Epidermal melanocyte (primary cell): ENCODE measurements at regions not wholly inside any gene's neighbourhood (a gene's known extent, or its start where the extent isn't known, plus 50 kb on each side); places are given as distances from the start of the nearest gene placed in this dataset.
"Not testable (repeated sequence)": the region's sequence is repeated elsewhere in the genome, so short reads cannot be mapped to it uniquely, and the experiment has no call there.

ENCODE experiments used
- DNase-seq: peaks from one replicate; pipeline ENCODE4 v3.0.0; 2011; ENCODE audit warnings: low spot score; ENCODE audit not compliant: insufficient read length

DNA sequence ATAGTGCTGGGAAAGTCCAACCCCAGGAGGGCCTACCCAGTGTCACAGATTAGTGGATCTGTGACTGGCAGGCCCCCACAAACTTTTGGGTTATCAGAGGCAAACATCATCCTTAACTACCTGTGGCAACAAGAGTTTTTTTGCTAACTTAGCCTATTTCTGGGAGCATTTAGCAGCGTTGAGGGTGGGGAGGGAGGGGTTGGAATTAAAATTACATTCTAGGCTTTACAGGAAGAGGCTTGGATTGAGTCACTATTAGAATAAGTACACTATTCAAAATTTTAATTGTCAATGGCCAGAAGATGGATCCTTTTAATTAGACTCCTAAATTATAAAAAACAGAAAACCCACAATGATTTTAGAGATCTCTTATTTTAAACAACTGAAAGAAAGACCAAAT is 267.9 kb upstream of the NPSR1 start:
- DNase-seq = no peak

DNA sequence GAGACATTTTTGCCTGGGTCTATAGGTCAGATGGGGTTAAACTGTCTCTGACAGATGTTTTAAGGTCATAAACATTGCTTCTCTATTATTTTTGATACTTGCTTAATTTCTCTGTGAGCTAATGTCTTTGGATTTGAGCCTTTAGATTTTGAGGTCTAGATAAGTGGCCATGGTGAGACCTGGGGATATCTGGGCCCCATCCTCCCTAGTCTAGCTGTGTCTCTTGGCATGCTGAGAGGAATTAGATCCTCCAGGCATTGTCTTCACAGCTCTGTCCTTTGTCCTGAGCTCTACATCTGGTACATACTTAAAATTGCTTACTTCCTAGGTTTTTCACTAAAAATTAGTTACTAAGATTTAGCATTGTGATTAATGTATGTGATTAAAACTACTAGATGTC is 265.0 kb upstream of the NPSR1 start:
- no peak for DNase-seq

GRCh38 chr7:34396437-34397064 is 261.5 kb upstream of the NPSR1 start:
- no peak for DNase-seq

DNA sequence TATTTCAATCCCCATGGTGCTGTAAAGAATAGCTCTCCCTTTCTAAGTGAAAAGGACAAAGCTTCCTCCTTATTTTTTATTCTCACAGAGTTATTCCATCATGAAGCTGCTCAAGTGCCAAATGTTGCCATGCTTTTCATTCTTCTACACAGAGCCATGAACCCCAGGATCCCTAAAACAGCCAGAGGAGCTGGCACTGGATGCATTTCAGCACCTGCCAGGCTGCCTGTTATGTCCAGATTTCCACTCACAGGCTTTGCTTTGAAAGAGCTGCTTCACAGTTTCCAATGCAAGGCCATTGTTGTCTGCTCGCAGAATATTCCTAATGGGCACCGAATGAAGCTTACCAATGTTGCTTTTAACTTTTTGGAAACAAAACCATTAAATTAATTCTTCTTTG is 256.2 kb upstream of the NPSR1 start:
- no peak for DNase-seq

DNA sequence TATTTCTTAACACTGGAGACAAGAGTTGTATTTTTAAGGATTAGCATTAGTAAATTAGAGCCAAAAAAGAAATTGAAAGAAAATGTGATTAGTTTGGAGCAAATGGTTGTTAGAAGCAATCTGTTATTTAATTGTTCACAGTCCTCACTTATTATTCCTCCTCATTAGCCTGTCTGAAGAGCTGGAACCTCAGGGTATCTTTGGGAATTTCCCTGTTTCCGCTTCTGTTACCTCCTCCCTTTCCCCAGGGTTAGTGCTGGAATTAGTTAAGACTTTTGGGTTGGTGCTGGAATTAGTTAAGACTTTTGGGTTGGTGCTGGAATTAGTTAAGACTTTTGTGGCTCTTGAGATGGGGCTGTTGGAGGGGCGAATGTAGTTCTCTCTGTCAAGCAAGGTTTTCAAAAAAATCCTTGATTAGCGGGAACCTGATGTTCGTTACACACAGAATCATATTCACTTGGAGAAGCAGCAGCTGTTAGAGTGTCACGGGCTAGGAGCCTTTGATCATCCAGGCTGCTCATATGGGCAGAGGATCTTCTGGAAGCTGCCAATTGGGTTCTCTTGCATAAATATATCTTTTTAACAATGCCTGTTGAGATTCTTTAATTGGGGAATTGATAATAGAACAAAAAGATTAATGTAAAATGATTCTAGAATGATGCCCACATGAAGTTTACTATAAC is 251.0 kb upstream of the NPSR1 start:
- no peak for DNase-seq

DNA sequence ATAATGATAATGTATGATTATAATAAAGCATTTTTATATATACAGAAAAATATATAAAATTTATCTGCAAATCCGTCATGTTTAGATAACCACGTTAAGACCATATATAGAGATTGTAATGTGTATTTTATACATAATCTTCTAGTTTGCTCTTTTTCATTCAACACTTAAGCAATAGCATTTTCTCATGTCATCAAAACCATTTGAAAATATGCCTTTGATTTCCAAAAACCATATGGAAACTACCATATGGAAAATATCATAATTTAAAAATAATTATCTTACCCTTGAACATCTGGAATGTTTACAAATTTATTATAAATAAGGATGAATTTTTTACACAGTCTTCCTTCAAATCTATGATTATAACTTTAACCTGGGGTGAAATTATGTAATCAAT is 250.4 kb upstream of the NPSR1 start:
- DNase-seq = no peak

- no peak for DNase-seq
Observed at GRCh38 chr7:34417781-34418180, 240.2 kb upstream of the NPSR1 start.

- no peak for DNase-seq
Observed at GRCh38 chr7:34421526-34421925, 236.5 kb upstream of the NPSR1 start.

- no peak for DNase-seq
Observed at GRCh38 chr7:34425194-34425593, 232.8 kb upstream of the NPSR1 start.

DNA sequence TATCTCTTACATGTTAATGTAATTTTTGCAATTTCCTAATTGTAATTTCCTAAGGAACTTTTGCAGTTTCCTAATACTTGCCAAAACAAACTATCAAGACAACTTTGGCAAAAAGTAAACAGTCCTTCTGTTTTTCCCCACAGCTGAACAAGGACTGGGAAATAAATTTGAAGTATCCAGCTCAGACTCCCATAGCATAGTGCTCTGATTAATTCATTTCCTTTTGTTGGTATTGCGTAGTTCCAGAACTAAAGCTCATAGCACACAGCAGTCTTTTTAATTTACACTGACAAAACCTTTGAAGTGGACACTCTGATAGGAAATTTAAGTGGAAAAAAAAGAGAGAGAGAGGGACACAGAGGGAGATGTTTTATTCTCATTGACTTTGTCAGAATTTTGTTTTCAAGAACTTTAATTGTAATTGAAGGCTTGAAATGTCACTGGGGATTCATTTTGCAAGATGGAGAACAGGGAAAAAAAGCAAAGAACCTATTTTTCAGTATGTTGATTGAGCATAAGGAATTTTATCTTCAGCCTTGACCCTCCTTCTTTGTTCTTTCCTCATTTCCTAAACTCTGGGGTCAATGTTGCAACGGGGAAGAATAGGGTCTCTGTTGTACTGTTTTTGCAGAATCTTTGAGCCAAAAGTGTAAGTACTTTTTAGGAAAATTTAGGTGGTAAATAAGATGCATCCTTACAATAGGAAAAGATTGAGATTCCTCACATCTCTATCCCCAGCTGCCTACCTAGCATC is 232.2 kb upstream of the NPSR1 start:
- no peak for DNase-seq

DNA sequence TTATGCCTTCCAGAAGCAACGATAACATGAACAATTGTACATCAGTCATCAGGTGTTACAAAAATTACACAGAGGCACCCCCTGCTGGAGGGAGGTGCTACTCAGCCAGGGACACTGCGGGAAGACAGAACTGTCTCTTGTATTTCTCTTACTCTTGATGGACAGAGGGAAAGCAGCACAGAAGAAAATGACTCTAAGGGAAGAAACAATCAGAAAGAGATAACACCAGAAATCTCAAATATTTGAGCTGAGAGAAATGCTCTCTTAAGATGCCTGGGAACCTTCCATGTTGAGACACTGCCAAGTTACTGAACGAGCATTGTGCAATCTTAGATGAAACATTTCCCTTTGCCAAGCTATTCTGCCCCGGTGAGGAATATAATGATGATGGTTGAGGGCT is 227.6 kb upstream of the NPSR1 start:
- DNase-seq = peak; percentile 18

- DNase-seq = no peak
Observed at GRCh38 chr7:34438436-34438835, 219.6 kb upstream of the NPSR1 start.

- no peak for DNase-seq
Observed at GRCh38 chr7:34445653-34446052, 212.4 kb upstream of the NPSR1 start.

DNA sequence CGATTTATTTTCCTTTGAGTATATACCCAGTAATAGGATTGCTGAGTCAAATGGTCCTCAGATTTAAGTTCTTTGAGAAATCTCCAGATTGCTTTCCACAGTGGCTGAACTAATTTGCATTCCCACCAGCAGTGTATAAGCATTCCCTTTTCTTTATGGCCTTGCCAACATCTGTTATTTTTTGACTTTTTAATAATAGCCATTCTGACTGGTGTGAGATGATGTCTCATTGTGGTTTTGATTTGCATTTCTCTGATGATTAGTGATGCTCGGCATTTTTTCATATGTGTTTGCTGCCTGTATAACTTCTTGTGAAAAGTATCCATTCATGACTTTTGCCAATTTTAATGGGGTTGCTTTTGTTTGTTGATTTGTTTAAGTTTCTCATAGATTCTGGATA is 209.5 kb upstream of the NPSR1 start:
- DNase-seq = not testable (repeated sequence)

DNA sequence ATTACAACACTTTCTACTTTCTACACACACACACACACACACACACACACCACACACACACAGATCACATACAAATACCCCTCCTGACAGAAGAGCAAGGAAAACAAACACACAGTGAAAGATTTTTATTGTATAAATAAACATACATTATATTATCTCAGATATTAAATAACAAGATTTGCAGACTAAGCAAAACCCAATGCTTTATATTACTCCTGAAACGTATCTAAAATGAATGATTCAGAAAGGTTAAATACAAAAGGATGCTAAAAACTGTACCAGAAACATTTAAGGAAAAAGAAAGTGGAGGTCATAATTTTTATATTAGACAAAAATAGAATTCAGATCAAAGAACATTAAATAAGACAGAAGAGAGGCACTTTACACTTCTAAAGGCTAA is 208.3 kb upstream of the NPSR1 start:
- no peak for DNase-seq

- DNase-seq = no peak
Observed at GRCh38 chr7:34451183-34451582, 206.8 kb upstream of the NPSR1 start.

DNA sequence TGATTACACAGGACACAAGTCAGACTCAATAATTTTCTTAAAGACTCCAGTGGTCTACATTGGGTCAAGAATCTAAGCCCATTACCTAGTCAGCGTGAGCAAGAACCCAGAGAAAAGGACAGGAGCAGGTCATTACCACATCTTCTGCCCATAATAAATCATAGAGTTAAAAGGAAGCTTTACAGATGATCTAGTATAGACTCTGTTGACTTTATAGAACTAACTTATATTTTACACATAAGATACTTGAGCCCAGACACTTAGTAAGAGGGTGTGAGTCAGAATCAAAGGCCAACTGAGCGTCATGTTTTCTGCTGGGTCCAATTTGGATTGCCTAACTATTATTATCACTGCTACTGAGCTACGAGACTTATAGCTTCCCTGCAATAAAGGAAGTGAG is 206.1 kb upstream of the NPSR1 start:
- DNase-seq = no peak

DNA sequence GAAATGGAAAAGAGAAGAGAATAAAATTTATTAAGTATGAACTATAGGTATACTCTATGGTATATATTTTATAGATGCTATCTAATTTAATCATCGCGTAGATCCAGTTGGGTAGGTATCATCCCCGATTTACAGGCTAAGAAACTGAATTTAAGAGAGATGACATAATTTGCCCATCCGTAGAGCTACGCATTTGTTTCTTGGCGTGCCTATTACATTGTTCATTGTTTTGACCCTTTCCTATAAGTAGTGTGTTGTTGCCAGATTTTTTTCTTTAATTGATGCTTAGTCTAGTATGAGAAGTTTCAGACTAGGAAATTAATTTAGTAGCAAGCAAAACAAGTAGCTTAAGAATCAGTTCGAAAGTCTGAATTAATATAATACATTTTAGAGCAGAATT is 205.7 kb upstream of the NPSR1 start:
- DNase-seq = no peak

DNA sequence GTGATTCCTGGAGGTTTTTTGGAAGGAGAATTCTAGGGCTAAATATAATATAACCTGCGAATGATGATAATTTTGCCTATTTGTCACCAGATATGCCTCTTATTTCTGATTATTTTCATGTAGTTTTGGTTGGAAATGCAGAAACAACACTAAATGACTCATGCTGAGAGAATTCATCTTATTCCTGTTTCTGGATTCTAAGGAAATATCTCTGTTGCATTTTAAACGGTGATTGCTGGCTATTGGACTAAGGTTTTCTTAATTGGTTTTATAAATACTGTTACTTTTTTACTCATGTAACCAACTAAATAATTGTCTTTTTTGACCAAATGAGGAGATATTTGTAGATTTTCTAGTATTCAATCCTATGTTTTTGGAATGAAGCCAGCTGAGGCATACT is 204.9 kb upstream of the NPSR1 start:
- DNase-seq = no peak

DNA sequence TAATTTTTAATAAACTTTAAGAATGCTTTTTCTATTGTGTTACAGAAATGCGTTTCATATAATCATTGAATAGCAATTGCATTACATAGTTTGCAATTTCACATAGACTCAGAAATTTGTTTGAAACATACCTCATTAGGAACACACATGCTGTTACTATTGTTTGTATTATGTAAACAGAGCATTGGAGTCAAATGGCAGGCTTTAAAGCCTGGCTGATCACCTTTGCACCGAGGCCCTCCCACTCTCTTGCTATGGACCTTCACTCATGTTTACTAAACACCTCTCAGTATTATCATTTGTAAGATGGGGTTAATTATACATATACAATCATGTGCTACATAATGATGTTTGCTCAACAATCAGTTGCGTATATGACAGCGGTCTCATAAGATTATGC is 203.6 kb upstream of the NPSR1 start:
- DNase-seq = no peak

DNA sequence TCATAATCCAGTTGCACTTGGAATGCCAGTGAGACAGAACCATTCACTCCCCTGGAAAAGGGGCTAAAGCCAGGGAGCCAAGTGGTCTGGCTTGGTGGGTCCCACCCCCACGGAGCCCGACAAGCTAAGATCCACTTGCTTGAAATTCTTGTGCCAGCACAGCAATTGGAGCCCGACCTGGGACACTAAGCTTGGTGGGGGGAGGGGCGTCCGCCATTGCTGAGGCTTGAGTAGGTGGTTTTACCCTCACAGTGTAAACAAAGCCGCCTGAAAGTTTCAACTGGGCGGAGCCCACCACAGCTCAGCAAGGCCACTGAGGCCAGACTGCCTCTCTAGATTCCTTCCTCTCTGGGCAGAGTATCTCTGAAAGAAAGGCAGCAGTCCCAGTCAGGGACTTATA is 200.7 kb upstream of the NPSR1 start:
- no peak for DNase-seq

GRCh38 chr7:34463830-34464229 is 194.2 kb upstream of the NPSR1 start:
- DNase-seq = no peak

DNA sequence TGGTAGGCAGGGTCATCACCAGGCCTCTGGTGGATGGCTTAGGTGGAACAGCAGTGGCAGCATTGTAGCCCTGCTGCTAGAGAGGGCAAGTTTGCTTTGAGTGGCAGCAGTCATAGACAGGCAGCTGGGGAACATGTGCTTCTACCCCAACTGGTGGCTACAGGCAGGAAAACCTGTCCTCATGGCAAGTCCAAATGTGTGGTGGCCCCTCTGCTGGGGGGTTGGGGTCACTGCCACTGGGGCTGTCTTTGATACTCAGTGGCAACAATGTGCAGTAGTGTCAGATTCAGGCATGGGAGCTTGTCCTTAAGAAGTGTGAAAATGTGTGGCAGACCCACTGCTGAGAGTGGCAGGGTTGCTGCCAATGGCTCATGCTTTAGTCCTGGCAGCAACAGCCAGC is 186.2 kb upstream of the NPSR1 start:
- DNase-seq = no peak
